IMR-90 (cell line): ENCODE measurements at regions not wholly inside any gene's neighbourhood (a gene's known extent, or its start where the extent isn't known, plus 50 kb on each side); places are given as distances from the start of the nearest gene placed in this dataset.

Experiments
- ATAC-seq: fragments of 200-7000 bp; cut with Tn5 transposase; 2 replicates; pipeline ENCODE4 v1.9.1; 2020; ENCODE audit warnings: low read depth, mild to moderate bottlenecking, moderate library complexity
- BruUV-seq: library from RNA; stranded (reverse); fragments of 400-500 nt; replicated peaks from 2 replicates; lab custom pipeline; 2021; lab: Mats Ljungman, UMichigan
- CTCF ChIA-PET: fragments of 300-600 bp; formaldehyde crosslinking; extraction: SDS; loops from one replicate; lab custom pipeline; 2021; ENCODE audit warnings: antibody characterized with exemption; lab: Yijun Ruan, JAX
- POLR2A ChIA-PET: fragments of 300-600 bp; sonication (Branson Sonifier 250); formaldehyde crosslinking; loops from one replicate; lab custom pipeline; 2022; ENCODE audit warnings: antibody characterized with exemption; ENCODE audit not compliant: unreplicated experiment; lab: Charles Lee
- DNase-seq: peaks from one replicate; pipeline ENCODE4 v3.0.0; 2013
- H2AFZ ChIP-seq: replicated peaks from 2 replicates; pipeline ENCODE3; 2013; ENCODE audit warnings: low read length, mild to moderate bottlenecking; ENCODE audit not compliant: poor library complexity
- H2AK5ac ChIP-seq: 2 replicates; pipeline ENCODE4 v1.6.1; 2013; ENCODE audit warnings: low read depth, low read length, inconsistent platforms
- H2AK9ac ChIP-seq: replicated peaks from 2 replicates; pipeline ENCODE3; 2013; ENCODE audit warnings: mild to moderate bottlenecking, low read depth, low read length, moderate library complexity; ENCODE audit not compliant: poor library complexity
- H2BK120ac ChIP-seq: 2 replicates; pipeline ENCODE4 v1.6.1; 2013; ENCODE audit warnings: low read depth, low read length, inconsistent platforms
- H2BK15ac ChIP-seq: 3 replicates; pipeline ENCODE4 v1.6.1; 2013; ENCODE audit warnings: low read depth, low read length, inconsistent platforms
- H2BK20ac ChIP-seq: 2 replicates; pipeline ENCODE4 v1.6.1; 2013; ENCODE audit warnings: low read depth, mild to moderate bottlenecking, inconsistent platforms, low read length, moderate library complexity
- H2BK5ac ChIP-seq: 2 replicates; pipeline ENCODE4 v1.6.1; 2013; ENCODE audit warnings: mild to moderate bottlenecking, low read depth, low read length, inconsistent platforms; ENCODE audit not compliant: poor library complexity, severe bottlenecking
- H3K14ac ChIP-seq: replicated peaks from 2 replicates; pipeline ENCODE4 v1.6.1; 2013; ENCODE audit warnings: low read depth, low read length, inconsistent platforms
- H3K18ac ChIP-seq: 2 replicates; pipeline ENCODE4 v1.6.1; 2013; ENCODE audit warnings: low read depth, low read length, control low read depth
- H3K23ac ChIP-seq: 2 replicates; pipeline ENCODE4 v1.6.1; 2013; ENCODE audit warnings: low read depth, low read length, inconsistent platforms
- H3K27ac ChIP-seq: 2 replicates; pipeline ENCODE4 v1.5.1; 2013; ENCODE audit warnings: mild to moderate bottlenecking, control low read depth, low read length; ENCODE audit not compliant: insufficient read depth
- H3K27me3 ChIP-seq: 2 replicates; pipeline ENCODE4 v1.6.1; 2013; ENCODE audit warnings: low read length; ENCODE audit not compliant: control insufficient read depth, insufficient read depth
- H3K36me3 ChIP-seq: 2 replicates; pipeline ENCODE4 v1.6.1; 2013; ENCODE audit warnings: low read length, mixed read lengths; ENCODE audit not compliant: control insufficient read depth, insufficient read depth
- H3K4ac ChIP-seq: 2 replicates; pipeline ENCODE4 v1.6.1; 2013; ENCODE audit warnings: low read depth, low read length, inconsistent platforms
- H3K4me1 ChIP-seq: 2 replicates; pipeline ENCODE4 v1.6.1; 2013; ENCODE audit warnings: low read length, mixed read lengths; ENCODE audit not compliant: control insufficient read depth, insufficient read depth
- H3K4me2 ChIP-seq: 2 replicates; pipeline ENCODE4 v1.6.1; 2013; ENCODE audit warnings: low read depth, mild to moderate bottlenecking, control low read depth, low read length, moderate library complexity
- H3K4me3 ChIP-seq: 2 replicates; pipeline ENCODE4 v1.5.1; 2013; ENCODE audit warnings: low read depth, mild to moderate bottlenecking, control low read depth, low read length, moderate library complexity; ENCODE audit not compliant: insufficient read depth
- H3K56ac ChIP-seq: 2 replicates; pipeline ENCODE4 v1.6.1; 2013; ENCODE audit warnings: low read length, inconsistent platforms; ENCODE audit not compliant: insufficient read depth; ENCODE audit errors: extremely low read depth
- H3K79me1 ChIP-seq, 2 experiments: 2 replicates each; pipeline ENCODE4 v1.6.1; 2013; ENCODE audit warnings: low read length in 2 of 2, inconsistent platforms in 1 of 2, low read depth in 1 of 2
- H3K9ac ChIP-seq: 2 replicates; pipeline ENCODE4 v1.6.1; 2013; ENCODE audit warnings: low read depth, low read length, control low read depth
- H3K9me1 ChIP-seq: 2 replicates; pipeline ENCODE4 v1.6.1; 2013; ENCODE audit warnings: low read length, inconsistent platforms; ENCODE audit not compliant: insufficient read depth
- H3K9me3 ChIP-seq: 2 replicates; pipeline ENCODE4 v1.6.1; 2013; ENCODE audit warnings: low read length; ENCODE audit not compliant: control insufficient read depth, insufficient read depth
- H4K20me1 ChIP-seq: 2 replicates; pipeline ENCODE4 v1.6.1; 2013; ENCODE audit warnings: low read length, inconsistent platforms; ENCODE audit not compliant: insufficient read depth
- H4K5ac ChIP-seq: 2 replicates; pipeline ENCODE4 v1.6.1; 2013; ENCODE audit warnings: mild to moderate bottlenecking, low read depth, low read length, control low read depth
- H4K8ac ChIP-seq, 2 experiments: 2 replicates each; pipeline ENCODE4 v1.6.1; 2013; ENCODE audit warnings: low read depth in 2 of 2, low read length in 2 of 2, control low read depth in 1 of 2, inconsistent platforms in 1 of 2
- H4K91ac ChIP-seq: 2 replicates; pipeline ENCODE4 v1.6.1; 2013; ENCODE audit warnings: low read depth, low read length, inconsistent platforms; ENCODE audit not compliant: insufficient read depth
- BHLHE40 ChIP-seq: fragments of 150-350 bp; IDR thresholded peaks from 2 replicates; pipeline ENCODE4 v1.6.1; 2016; ENCODE audit warnings: mild to moderate bottlenecking, low read depth, low read length
- CEBPB ChIP-seq: IDR thresholded peaks from 2 replicates; pipeline ENCODE4 v1.6.1; 2012; ENCODE audit warnings: low read depth, low read length, improper control_type of control experiment
- CHD1 ChIP-seq: IDR thresholded peaks from 2 replicates; pipeline ENCODE4 v1.6.1; 2012; ENCODE audit warnings: low read depth, low read length, improper control_type of control experiment
- FOS ChIP-seq: fragments of 150-350 bp; IDR thresholded peaks from 2 replicates; pipeline ENCODE4 v1.6.1; 2016; ENCODE audit warnings: low read depth, low read length
- MAFK ChIP-seq: IDR thresholded peaks from 2 replicates; pipeline ENCODE4 v1.6.1; 2012; ENCODE audit warnings: low read depth, low read length, improper control_type of control experiment
- MAZ ChIP-seq: IDR thresholded peaks from 2 replicates; pipeline ENCODE4 v1.6.1; 2012; ENCODE audit warnings: low read depth, mild to moderate bottlenecking, low read length, improper control_type of control experiment, moderate library complexity, borderline replicate concordance
- MXI1 ChIP-seq: IDR thresholded peaks from 2 replicates; pipeline ENCODE4 v1.6.1; 2012; ENCODE audit warnings: low read depth, mild to moderate bottlenecking, low read length, moderate library complexity, borderline replicate concordance
- RAD21 ChIP-seq: IDR thresholded peaks from 2 replicates; pipeline ENCODE4 v1.6.1; 2012; ENCODE audit warnings: low read length, improper control_type of control experiment
- RCOR1 ChIP-seq: IDR thresholded peaks from 2 replicates; pipeline ENCODE4 v1.6.1; 2012; ENCODE audit warnings: mild to moderate bottlenecking, low read length, improper control_type of control experiment; ENCODE audit not compliant: insufficient replicate concordance
- RFX5 ChIP-seq: IDR thresholded peaks from 2 replicates; pipeline ENCODE4 v1.8.0; 2012; ENCODE audit warnings: low read depth, mild to moderate bottlenecking, low read length, moderate library complexity
- SMC3 ChIP-seq: fragments of 150-350 bp; IDR thresholded peaks from 2 replicates; pipeline ENCODE4 v1.6.1; 2016; ENCODE audit warnings: low read depth, mild to moderate bottlenecking, antibody characterized with exemption, low read length, moderate library complexity
- USF2 ChIP-seq: fragments of 150-350 bp; IDR thresholded peaks from 2 replicates; pipeline ENCODE4 v1.6.1; 2017; ENCODE audit warnings: mild to moderate bottlenecking, antibody characterized with exemption, low read length, low read depth
- WGBS, 2 experiments: methylation state at CpG; one replicate each; pipeline versions ENCODE4 v1.1.5 to v1.1.7; 2013; ENCODE audit warnings: missing lambda C conversion rate in 2 of 2; ENCODE audit not compliant: insufficient read length in 1 of 2; ENCODE audit errors: extremely low coverage in 2 of 2; 5-methylcytosine and 5-hydroxymethylcytosine counted together
- dilution Hi-C: fragments of 300-500 bp; cut with HindIII; formaldehyde crosslinking; loops from one replicate; pipeline ENCODE4 v1.14.3; 2018; ENCODE audit warnings: low sequenced_read_pairs; ENCODE audit not compliant: unreplicated experiment
- in situ Hi-C: fragments of 300-500 bp; cut with MboI; formaldehyde crosslinking; loops from 3 replicates; pipeline ENCODE4 v1.14.3; 2019; ENCODE audit warnings: low sequenced_read_pairs, inconsistent platforms, mixed read lengths
- intact Hi-C: fragments of 100-400 bp; cut with micrococcal nuclease; formaldehyde crosslinking; loops from 2 replicates; pipeline ENCODE4 v1.10.0; 2022
- TF ChIP-seq, protein P1 (sequence below): fragments of 150-350 bp; IDR thresholded peaks from 2 replicates; pipeline ENCODE4 v1.6.1; 2016; ENCODE audit warnings: low read depth, mild to moderate bottlenecking, low read length, moderate library complexity, borderline replicate concordance

DNA sequence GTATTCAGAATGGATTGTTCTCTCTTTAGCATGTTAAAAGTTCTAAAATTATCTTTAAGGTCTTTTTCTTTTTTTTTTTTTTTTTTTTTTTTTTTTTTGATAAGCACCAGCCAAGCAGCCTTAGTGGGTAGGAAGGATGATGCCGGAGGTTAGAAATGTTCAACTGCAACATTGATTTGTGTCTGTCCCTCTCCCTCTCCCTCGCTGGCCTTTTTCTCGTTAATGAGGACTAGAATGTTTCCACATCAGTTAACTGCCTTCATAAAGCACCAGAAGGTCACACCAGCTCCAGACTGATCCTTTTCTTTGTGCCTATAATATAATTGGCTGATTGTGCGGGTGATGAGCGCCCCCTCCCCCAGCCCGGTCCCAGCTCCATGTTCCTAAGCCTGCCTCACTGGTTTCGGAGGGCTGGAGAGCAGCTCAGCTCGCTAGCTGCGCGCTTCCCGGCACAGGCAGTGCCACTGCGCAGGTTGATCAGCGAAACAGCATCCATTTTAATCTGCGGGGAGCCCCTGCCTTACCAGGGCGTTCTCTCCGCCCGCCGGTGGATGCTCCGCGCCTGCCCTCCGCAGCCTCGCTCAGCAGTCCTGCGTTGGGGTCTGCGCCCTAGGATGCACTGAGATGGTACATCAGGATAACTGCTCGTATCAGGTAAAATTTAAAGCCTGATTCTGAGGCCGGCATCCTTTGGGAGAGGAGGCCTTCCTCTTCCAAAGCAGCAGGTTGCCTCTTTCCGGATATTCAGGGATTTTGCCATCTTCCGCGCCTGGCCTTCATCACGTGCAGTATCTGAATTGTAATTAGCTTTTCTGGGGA, 148.9 kb upstream of the IL12A start, which contains the start of gene SCHIP1:
Gene SCHIP1, plus strand, starts transcription at position 301 of the 819 bp plus-strand sequence.
- ATAC-seq: no peak
- POLR2A ChIA-PET: interaction anchor here (0.7 kb wide), 1 partner anchor 58 kb away, joined by 6 read pairs; no protein-coding TSS in a partner anchor
- no peak within 1 kb of the TSS for H3K27ac ChIP-seq
- TF ChIP-seq MAFK (no peak), RCOR1 (no peak), FOS (no peak), CEBPB (no peak), MAZ (no peak), RFX5 (no peak), CHD1 (no peak), MXI1 (no peak), BHLHE40 (no peak), RAD21 (no peak), USF2 (no peak), SMC3 (no peak)
- TF ChIP-seq, protein P1, sequence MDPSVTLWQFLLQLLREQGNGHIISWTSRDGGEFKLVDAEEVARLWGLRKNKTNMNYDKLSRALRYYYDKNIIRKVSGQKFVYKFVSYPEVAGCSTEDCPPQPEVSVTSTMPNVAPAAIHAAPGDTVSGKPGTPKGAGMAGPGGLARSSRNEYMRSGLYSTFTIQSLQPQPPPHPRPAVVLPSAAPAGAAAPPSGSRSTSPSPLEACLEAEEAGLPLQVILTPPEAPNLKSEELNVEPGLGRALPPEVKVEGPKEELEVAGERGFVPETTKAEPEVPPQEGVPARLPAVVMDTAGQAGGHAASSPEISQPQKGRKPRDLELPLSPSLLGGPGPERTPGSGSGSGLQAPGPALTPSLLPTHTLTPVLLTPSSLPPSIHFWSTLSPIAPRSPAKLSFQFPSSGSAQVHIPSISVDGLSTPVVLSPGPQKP: no peak

More for the DNA sequence above, 148.9 kb upstream of the IL12A start, which contains the start of gene SCHIP1:
- dilution Hi-C loops: no loop called here
- no peak within 1 kb of the TSS; the same call in 1 of the 2 replicates for H3K4me2 ChIP-seq
- H2AK5ac ChIP-seq: no peak within 1 kb of the TSS
- H3K9me1 ChIP-seq: peaks cover 8% of the 10 kb centered on the region
- CTCF ChIA-PET: interaction anchor here (0.6 to 0.8 kb wide), 3 partner anchors 11 to 673 kb away, joined by 4 to 7 read pairs (median 5); no protein-coding TSS in a partner anchor
- H4K5ac ChIP-seq: peak within 1 kb of the TSS; percentile 20; the same call in 1 of the 2 replicates
- WGBS, 2 experiments: 75% methylated on average over 4 of the region's 30 CpGs; no CpG with 5 or more reads in 1 of the 2 experiments
- H2AFZ ChIP-seq: no peak within 1 kb of the TSS
- no peak within 1 kb of the TSS for H3K4ac ChIP-seq
- H3K27me3 ChIP-seq: no peaks in the 10 kb centered on the region
- H2BK120ac ChIP-seq: no peak within 1 kb of the TSS
- BruUV-seq: no TSS peak
- peaks cover 18 to 67% of the 10 kb centered on the region in 2 experiments for H3K79me1 ChIP-seq
- intact Hi-C loops: loop anchor here (5.0 kb wide), 1 partner anchor 43 kb away; no protein-coding TSS in a partner anchor
- no peak within 1 kb of the TSS for H2BK15ac ChIP-seq
- no peak within 1 kb of the TSS for H2BK5ac ChIP-seq
- no peak within 1 kb of the TSS for H3K14ac ChIP-seq
- in situ Hi-C loops: no loop called here
- H3K9me3 ChIP-seq: no peaks in the 10 kb centered on the region
- peak within 1 kb of the TSS in 1 of 2 experiments; percentile 42; a peak in 1 of 4 replicates for H4K8ac ChIP-seq
- H3K18ac ChIP-seq: no peak within 1 kb of the TSS; the same call in 1 of the 2 replicates
- no peak within 1 kb of the TSS for H3K56ac ChIP-seq
- no peak within 1 kb of the TSS for H3K9ac ChIP-seq
- peaks cover 35% of the 10 kb centered on the region for H4K20me1 ChIP-seq
- 0 out of 2 replicates have a peak within 1 kb of the TSS, but pooled peaks have one; percentile 10 for H3K23ac ChIP-seq
- H2AK9ac ChIP-seq: no peak within 1 kb of the TSS
- no peak within 1 kb of the TSS for H3K4me3 ChIP-seq
- H3K4me1 ChIP-seq: peaks cover 26% of the 10 kb centered on the region
- no peak within 1 kb of the TSS for H4K91ac ChIP-seq
- H3K36me3 ChIP-seq: no peaks in the 10 kb centered on the region
- no peak within 1 kb of the TSS for H2BK20ac ChIP-seq
- DNase-seq: no peak
